ENCODE measurements at regions not wholly inside any gene's neighbourhood (a gene's known extent, or its start where the extent isn't known, plus 50 kb on each side); places are given as distances from the start of the nearest gene placed in this dataset.
A peak's percentile ranks its signal among the peaks of the same experiment; 100 is the strongest.

DNA sequence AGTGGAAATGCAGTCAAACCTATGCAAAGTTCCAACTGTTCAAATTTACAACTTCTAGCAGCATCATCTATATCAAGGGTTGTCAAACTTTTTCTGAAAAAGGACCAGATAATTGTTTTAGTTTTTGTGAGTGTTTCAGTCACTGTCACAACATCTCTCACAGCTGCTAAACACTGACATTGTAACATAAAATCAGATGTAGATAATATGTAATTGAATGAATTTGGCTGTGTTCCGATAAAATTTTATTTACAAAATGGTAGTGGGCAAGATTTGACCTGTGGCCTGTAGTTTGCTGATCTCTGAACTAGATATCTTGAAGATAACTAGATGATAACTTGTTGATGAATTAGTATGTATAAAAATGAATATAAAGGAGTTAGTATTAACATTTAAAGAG, 1679.1 kb upstream of the PCDH20 start:
- Histone ChIP-seq H3K9ac (ENCODE audit: low read length) (no peak overlapping the region), H3K4me2 (ENCODE audit: low read length) (no peak overlapping the region), H3K79me2 (ENCODE audit: low read length) (no peaks in the 10 kb centered on the region), H3K4me1 (ENCODE audit: low read length) (no peaks in the 10 kb centered on the region), H4K20me1 (ENCODE audit: insufficient read depth, low read length) (no peaks in the 10 kb centered on the region), H3K4me3 (ENCODE audit: low read length) (no peak overlapping the region), H3K27me3 (ENCODE audit: low read depth, low read length) (no peaks in the 10 kb centered on the region), H3K9me3 (ENCODE audit: insufficient read depth, low read length) (no peaks in the 10 kb centered on the region), H3K36me3 (replicated peaks; ENCODE audit: low read depth, low read length) (no peaks in the 10 kb centered on the region), H3K27ac (ENCODE audit: low read length) (no peak overlapping the region), H2AFZ (ENCODE audit: low read depth, low read length) (peak overlapping the region; percentile 41; the same call in 1 of the 2 replicates)
- TF ChIP-seq EZH2phosphoT487 (IDR thresholded peaks at IDR 0.05; ENCODE audit: low read depth): no peak
- no peak for TF ChIP-seq CTCF (IDR thresholded peaks at IDR 0.05; ENCODE audit: low read depth, low read length)

DNA sequence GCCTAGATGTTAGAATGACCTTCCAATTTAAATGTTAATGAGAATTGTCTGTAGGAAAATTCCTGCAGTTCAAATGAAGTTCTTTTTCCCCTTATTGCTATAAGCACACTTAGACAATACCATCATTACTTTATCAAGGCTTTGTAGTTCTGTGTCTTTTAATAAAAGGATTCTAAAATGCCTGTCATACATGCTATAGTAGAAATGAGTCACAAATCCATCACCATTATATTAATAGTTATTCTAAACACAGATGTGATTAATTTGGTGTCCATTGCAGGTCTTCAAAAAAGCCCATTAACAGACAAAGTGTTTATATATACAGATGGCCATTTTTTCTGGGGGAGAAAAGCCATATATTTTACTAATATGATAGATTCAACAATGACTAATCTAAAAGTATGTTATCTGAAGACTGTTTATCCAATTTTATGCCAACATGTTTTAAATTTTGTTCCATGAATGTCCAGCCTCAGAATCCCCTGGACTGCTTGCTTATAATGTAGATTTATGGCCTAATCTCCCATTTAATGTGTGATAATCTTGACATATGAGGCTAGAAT, 1678.3 kb upstream of the PCDH20 start:
- H3K4me1 ChIP-seq (ENCODE audit: low read length): no peaks in the 10 kb centered on the region
- H3K4me2 ChIP-seq (ENCODE audit: low read length): no peak overlapping the region
- H3K27me3 ChIP-seq (ENCODE audit: low read depth, low read length): no peaks in the 10 kb centered on the region
- H3K79me2 ChIP-seq (ENCODE audit: low read length): no peaks in the 10 kb centered on the region
- H2AFZ ChIP-seq (ENCODE audit: low read depth, low read length): no peak overlapping the region
- H3K27ac ChIP-seq (ENCODE audit: low read length): no peak overlapping the region
- no peak overlapping the region for H3K9ac ChIP-seq (ENCODE audit: low read length)
- H3K4me3 ChIP-seq (ENCODE audit: low read length): no peak overlapping the region
- no peaks in the 10 kb centered on the region for H3K36me3 ChIP-seq (replicated peaks; ENCODE audit: low read depth, low read length)
- TF ChIP-seq EZH2phosphoT487 (IDR thresholded peaks at IDR 0.05; ENCODE audit: low read depth) (no peak), CTCF (IDR thresholded peaks at IDR 0.05; ENCODE audit: low read depth, low read length) (no peak)
- no peaks in the 10 kb centered on the region for H3K9me3 ChIP-seq (ENCODE audit: insufficient read depth, low read length)
- no peaks in the 10 kb centered on the region for H4K20me1 ChIP-seq (ENCODE audit: insufficient read depth, low read length)

- Histone ChIP-seq H3K79me2 (ENCODE audit: low read length) (no peaks in the 10 kb centered on the region), H2AFZ (ENCODE audit: low read depth, low read length) (no peak overlapping the region), H4K20me1 (ENCODE audit: insufficient read depth, low read length) (no peaks in the 10 kb centered on the region), H3K27me3 (ENCODE audit: low read depth, low read length) (no peaks in the 10 kb centered on the region), H3K4me1 (ENCODE audit: low read length) (no peaks in the 10 kb centered on the region), H3K9ac (ENCODE audit: low read length) (no peak overlapping the region), H3K4me2 (ENCODE audit: low read length) (no peak overlapping the region), H3K27ac (ENCODE audit: low read length) (no peak overlapping the region), H3K9me3 (ENCODE audit: insufficient read depth, low read length) (no peaks in the 10 kb centered on the region), H3K36me3 (replicated peaks; ENCODE audit: low read depth, low read length) (no peaks in the 10 kb centered on the region), H3K4me3 (ENCODE audit: low read length) (no peak overlapping the region)
- TF ChIP-seq CTCF (IDR thresholded peaks at IDR 0.05; ENCODE audit: low read depth, low read length) (no peak), EZH2phosphoT487 (IDR thresholded peaks at IDR 0.05; ENCODE audit: low read depth) (no peak)
Observed at GRCh38 chr13:63092456-63092855, 1676.8 kb upstream of the PCDH20 start.

- Histone ChIP-seq H3K36me3 (replicated peaks; ENCODE audit: low read depth, low read length) (no peaks in the 10 kb centered on the region), H3K27me3 (ENCODE audit: low read depth, low read length) (no peaks in the 10 kb centered on the region), H3K9ac (ENCODE audit: low read length) (no peak overlapping the region), H3K27ac (ENCODE audit: low read length) (no peak overlapping the region), H3K4me3 (ENCODE audit: low read length) (no peak overlapping the region), H3K9me3 (ENCODE audit: insufficient read depth, low read length) (no peaks in the 10 kb centered on the region), H3K4me2 (ENCODE audit: low read length) (no peak overlapping the region), H3K79me2 (ENCODE audit: low read length) (no peaks in the 10 kb centered on the region), H3K4me1 (ENCODE audit: low read length) (no peaks in the 10 kb centered on the region), H2AFZ (ENCODE audit: low read depth, low read length) (no peak overlapping the region), H4K20me1 (ENCODE audit: insufficient read depth, low read length) (no peaks in the 10 kb centered on the region)
- no peak for TF ChIP-seq EZH2phosphoT487 (IDR thresholded peaks at IDR 0.05; ENCODE audit: low read depth)
- TF ChIP-seq CTCF (IDR thresholded peaks at IDR 0.05; ENCODE audit: low read depth, low read length): no peak
Observed at GRCh38 chr13:63090524-63090923, 1674.9 kb upstream of the PCDH20 start.
